GM04503 (cell line): ENCODE measurements at regions not wholly inside any gene's neighbourhood (a gene's known extent, or its start where the extent isn't known, plus 50 kb on each side); places are given as distances from the start of the nearest gene placed in this dataset.
"Not testable (repeated sequence)": the region's sequence is repeated elsewhere in the genome, so short reads cannot be mapped to it uniquely, and the experiment has no call there.

ENCODE experiments used
- DNase-seq: peaks from one replicate; pipeline ENCODE4 v3.0.0-alpha.2; 2012; ENCODE audit warnings: low read depth

DNA sequence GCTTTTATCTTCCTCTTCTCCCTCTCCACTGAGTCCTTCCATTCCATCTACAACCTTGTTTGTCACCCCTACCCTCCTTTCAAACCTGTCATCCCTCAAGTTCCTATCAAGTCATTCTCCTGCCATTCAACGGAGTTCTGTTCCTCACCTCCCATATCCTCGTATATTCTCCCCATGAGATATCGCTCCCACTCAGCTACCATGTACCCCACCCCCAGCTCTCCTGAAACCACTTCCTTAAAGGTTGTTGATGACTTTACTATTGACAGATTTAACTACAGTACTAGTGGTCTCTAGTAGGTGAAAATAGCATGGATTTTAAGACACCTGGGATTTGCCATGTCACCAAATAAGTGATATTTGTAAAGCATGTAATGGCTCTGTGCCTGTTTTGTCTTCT is 107.4 kb upstream of the BARHL2 start:
- DNase-seq = no peak

DNA sequence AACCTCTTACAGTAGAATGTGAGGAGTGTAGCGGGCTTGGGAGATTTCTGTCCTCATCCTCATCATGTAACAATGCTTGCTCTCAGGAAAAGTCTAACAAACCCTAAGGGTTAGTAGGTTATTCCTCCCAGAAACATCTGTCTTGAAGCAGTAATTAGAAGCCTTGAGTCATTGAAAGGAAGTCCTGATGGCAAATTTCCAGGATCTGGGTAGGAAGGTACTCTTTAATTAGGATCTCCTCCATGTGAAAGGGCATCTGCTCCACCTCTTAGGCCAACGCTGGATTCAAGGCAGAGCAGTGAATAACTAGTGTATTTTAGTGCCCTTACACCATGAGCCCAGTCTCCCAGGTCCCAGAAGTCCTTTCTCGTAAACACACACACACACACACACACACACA is 106.6 kb upstream of the BARHL2 start:
- DNase-seq = no peak

DNA sequence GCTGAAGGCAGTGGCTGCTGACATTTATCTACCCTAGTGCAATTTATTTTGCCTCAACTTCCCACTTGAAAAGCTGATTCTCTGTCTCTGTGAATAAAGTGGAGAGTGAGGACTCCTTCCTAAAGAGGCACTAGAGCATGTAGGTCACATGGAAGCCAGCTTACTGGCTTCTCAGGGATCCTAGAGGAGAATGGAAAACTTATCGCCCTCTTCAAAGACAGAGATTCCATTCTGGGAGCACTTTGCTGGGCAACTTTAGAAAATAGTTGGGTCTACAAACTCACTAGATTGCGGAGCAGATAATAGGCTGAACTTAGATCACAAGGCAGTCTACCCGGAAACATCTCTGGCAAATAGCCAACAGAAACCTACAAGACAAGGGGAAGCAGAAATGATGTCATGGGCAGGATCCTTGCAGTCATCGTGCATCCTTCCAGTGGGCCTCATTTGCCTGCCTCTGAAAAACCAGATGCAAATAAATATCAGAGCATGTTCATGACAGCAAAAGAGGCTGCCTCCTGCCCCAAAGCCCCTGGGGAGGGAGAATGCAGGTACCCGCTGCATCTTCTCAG is 104.8 kb upstream of the BARHL2 start:
- DNase-seq = no peak

DNA sequence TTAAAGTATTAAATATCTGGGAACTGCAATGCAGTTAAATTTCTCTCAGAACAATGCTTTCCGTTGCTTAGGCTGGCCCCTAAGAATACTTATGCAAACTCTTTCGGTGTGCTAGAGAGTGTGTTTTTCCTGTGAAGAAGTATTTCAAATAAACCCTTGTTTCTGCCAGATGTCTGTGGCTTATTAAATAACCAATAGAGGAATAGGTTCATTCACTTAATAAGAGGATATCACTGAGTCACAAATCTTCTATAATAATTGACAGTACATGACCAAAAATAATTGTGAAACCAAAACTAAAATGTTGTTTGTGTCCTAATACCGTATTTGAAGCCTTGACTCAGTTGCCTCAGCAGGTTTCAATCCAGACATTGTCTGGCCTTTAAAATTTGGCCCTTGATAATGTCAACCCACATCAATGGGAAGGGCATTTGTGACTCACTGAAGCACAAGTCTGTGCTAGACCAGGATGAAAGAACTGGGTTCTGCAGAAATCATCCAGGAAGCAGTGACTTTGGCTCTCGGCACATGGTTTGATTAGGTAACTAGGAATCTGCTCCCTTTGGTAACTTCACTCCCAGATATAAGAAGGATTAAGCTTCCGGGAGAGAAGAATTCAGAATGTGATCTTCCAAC is 104.2 kb upstream of the BARHL2 start:
- no peak for DNase-seq

DNA sequence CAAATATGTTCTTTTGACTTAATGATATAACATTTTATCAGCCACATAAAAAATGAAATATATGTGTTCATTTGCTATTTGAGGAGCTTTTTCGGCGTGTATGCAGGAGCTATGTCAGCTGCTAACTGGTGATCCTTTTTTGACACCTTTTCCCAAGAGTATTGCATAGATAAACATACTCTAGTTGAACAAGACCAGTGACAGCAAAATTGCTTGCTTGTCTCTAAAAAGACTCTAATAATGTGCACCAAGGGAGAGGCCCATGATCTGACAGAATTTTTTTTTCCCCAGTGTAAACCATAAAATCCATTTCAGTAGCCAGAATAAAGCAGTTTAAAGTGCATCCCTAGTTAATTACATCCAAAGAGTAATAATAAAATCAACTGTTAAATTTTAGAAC is 103.6 kb upstream of the BARHL2 start:
- no peak for DNase-seq

DNA sequence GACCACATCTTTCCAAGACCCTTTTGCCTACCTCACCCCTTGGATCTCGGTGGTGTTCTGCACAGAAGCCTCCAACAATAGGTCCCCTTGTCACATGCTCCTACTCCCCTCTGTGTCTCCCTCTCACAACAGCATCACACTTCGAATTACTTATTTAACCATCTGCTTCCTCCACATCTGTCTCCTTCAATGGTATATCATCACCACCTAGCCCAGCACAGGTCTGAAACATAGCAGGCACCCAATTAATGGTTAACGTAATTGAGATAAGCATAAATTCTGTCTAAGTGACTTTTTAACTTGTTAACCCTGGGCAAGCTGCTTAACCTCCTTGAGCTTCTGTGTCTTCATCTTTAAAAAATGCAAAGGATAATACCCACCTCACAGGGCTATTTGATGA is 100.3 kb upstream of the BARHL2 start:
- DNase-seq = no peak

DNA sequence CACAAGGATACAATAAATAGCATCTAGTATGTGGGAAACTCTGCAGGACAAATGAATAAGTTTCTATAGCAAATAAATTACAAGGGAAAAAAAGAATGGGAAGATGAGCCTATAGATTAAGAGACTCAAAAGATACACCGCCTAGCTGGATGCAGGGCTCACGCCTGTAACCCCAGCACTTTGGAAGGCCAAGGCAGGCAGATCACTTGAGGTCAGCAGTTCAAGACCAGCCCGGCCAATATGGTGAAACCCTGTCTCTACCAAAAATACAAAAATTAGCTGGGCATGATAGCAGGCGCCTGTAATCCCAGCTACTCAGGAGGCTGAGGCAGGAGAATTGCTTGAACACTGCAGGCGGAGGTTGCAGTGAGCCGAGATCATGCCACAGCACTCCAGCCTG is 95.1 kb upstream of the BARHL2 start:
- not testable (repeated sequence) for DNase-seq

DNA sequence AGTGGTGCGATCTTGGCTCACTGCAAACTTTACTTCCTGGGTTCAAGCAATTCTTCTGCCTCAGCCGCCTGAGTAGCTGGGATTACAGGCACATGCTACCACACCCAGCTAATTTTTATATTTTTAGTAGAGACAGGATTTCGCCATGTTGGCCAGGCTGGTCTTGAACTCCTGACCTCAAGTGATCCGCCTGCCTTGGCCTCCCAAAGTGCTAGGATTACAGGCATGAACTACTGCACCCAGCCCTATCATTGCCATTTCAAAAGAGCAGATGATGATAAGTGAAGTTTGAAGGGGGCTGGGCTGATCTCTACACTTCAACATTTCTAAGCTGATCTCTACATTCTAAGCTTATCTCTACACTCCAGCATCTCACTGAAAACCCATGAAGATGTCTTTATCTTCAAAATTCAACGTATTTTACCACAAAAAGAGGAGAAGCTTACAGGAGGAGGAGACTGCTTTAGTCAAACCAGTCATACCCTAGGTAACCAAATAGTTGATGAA is 94.4 kb upstream of the BARHL2 start:
- not testable (repeated sequence) for DNase-seq

DNA sequence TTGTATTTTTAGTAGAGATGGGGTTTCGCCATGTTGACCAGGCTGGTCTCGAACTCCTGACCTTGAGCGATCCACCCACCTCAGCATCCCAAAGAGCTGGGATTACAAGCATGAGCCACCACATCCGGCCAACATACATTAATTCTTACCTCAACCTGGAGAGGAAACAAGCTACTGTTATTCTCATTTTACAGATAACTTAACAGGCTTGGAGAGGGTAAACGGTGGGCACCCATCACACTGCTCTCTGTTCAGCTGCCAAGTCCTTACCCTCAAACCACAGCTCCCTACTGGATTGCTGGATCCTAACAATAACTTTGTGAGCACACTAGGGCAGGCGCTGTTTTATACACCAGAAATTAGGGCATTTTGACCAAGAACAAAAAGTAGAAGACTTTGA is 93.6 kb upstream of the BARHL2 start:
- no peak for DNase-seq

DNA sequence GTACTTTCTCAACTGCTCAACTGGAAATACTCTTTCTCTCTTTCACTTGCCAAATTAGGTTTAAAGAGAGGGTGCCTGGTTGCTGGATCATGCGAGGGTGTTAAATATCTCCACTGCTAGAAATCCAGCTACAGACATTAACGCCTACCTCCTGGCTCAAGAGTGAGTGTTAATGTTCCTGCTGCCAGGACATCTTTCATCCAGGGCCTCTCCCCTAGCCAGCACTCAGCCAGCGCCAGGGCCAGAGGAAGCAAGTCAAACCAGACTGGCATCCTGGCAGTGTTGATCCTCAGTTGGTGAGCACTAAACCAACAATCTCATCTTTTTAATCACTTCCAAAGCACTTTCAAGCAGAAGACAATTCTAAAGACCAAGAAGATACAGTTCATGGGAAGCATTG is 92.9 kb upstream of the BARHL2 start:
- DNase-seq = no peak

DNA sequence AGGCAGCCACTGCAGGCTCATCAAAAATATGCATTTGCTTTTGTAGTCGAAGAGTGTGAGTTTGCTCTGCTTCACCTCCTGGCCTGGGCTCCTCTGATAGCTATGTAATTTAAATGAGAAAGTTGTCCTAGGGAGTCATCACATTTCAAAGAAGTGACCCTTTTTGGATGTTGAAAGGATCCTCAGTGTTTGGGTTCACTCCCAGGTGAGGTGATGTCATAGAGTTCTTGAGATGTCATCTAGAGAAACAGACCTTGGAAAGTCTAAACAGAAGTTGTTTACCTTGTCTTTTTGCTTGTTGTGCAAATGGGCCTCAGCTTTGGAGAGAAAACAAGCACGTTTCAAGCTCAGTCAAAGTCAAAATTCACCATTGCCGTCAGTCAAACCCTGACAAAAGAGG is 92.0 kb upstream of the BARHL2 start:
- DNase-seq = no peak

DNA sequence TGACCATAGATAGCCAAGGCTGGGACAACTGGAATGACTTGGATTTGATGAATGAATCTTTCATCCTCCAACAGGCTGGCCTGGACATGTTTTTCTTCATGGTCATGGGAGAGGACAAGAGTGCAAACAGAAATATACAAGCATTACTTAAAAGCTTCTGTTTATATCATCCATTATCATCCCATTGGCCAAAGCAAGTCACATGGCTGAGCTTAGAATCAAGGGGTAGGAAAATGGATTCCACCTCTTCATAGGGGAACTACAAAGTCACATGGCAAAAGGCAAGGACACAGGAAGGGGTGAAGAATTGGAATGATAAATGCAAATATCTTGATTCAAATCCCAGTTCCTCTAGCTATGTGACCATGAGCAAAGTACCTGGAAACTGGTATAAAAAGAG is 90.2 kb upstream of the BARHL2 start:
- DNase-seq = no peak

DNA sequence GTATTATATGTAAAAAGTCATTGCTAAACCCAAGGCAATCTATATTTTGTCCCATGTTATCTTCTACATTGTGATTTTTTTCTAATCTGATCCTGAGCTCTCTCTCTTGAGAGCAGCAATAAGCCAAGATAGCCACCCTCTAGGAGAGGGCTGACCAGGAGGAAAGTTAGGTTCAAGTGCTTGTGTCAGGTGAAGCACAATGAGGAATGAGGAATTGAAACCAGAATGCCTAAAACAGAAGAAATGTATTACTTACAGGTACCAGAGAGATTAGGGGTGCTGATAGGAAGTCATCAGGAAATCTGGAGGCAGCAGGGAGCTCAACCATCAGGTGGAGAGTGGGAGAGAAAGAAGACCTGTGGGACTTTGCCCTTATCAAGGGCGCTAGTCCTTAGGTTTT is 85.5 kb upstream of the BARHL2 start:
- DNase-seq = no peak

DNA sequence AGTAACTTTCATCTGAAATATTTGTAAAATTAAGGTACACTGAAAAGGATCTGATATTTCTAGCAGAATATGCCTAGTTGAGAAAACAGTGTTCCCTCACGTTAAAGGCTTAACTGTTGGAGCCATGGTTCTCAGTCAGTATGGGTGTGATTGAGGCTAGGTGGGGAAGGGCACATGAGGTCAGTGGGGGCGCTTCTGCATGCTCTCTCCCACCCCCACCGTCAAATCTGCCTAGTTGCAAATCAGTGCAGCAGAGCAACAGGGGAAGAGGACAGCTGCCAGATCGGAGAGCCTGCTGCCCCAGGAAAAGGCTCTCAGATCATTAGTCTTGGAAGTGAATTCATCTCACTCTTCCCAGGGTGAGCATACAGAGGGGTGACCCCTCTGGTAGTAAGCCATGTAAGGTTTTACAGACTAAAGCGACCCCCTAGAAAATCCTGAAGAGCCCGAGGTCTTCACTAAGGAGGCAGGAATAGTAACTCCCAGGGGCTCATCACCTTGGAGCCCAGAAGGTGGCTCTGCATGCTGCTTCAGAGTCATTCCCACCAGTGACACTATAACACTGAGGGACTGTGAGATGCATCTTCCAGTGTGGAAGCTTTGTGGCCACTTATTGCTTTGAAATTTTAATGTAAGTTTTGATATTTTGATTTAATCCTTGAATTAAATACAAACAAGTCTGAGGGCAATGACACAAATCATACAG is 83.1 kb upstream of the BARHL2 start:
- no peak for DNase-seq

DNA sequence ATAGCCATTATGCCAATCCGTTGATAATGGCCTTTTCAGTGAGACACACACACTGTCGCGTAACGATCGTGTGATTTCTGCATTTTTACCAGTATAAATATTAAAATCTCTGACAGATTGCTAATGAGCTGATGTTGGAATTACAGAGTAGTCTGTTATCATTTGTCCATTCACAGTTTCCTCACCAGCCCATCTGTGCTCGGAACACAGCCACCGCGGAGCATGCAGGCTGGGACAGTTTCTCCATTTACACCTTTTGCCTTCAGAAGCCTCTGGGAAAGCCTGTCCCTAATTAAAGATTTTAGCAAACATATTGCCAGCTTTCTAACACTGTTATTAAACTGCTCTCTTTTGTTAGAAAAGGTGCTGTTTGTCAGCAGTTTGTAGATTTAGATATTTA is 82.2 kb upstream of the BARHL2 start:
- no peak for DNase-seq

DNA sequence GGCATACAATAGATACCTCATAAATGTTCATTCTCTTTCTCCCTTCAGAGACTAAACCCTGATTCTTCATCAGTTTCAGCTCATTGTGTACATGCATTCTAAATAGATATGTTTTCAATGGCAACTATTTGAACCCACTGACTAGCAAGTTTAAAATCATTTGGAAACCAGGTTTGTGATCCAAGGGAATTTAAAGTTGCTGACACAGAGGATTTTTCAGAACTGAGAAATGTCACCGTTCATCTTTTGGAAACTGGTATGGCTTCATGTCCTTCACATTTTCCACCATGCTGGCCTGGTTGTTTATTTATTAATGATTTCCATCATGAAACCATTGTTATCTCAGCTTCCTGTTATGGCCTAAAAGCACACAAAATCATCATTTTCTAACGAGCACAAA is 81.8 kb upstream of the BARHL2 start:
- DNase-seq = no peak

DNA sequence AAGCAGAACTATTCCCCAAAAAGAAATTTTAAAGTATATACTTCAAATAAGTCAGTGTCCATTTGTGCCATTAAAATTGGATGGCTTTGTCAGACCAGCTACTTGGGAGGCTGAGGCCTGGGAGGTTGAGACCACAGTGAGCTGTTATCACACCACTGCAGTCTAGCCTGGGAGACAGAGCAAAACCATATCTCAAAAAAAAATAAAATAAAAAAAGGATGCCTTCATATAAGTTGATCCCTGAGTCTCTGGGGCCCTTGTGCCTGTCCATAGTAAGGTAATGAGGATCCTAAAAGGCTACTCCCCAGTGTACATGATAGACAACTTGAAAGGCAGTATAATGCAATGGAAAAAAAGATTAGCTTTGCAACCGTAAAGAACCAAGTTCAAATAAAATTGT is 81.2 kb upstream of the BARHL2 start:
- DNase-seq = no peak

DNA sequence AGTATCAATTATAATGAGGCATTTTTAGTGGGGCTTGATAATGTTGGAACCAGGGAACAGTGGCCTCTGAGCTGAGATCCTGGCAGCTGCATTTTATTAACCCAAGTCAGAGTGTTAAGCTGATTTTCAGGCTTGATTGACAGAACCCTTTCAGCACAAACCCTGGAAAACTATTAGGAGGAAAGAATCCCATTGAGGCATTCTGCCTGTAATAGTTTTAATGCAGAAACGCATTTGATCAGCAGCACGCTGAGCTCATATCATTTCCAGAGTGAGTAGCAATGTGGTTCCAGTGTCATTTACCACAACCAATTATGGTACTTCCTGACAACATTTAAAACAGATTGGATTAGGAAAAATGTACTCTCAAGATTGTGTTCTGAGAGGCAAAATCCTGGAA is 78.3 kb upstream of the BARHL2 start:
- DNase-seq = no peak

DNA sequence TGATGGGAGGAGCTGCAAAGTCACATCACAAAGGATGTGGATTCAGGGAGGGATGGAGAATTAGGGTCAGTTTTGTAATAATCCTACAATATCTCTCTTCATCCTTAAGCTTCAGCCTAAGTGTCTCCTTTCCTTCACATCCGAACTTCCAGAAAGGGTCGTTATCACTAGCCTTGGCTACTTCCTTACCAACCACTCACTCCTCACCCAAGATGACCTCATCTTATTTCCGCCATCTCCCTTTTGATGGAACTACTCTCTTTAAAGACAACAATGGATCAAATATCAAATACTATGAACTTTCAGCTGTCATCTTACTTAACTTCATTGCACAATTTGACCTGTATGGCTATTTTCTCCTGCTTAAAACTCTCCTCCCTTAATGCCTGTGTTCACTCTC is 69.6 kb upstream of the BARHL2 start:
- DNase-seq = no peak

DNA sequence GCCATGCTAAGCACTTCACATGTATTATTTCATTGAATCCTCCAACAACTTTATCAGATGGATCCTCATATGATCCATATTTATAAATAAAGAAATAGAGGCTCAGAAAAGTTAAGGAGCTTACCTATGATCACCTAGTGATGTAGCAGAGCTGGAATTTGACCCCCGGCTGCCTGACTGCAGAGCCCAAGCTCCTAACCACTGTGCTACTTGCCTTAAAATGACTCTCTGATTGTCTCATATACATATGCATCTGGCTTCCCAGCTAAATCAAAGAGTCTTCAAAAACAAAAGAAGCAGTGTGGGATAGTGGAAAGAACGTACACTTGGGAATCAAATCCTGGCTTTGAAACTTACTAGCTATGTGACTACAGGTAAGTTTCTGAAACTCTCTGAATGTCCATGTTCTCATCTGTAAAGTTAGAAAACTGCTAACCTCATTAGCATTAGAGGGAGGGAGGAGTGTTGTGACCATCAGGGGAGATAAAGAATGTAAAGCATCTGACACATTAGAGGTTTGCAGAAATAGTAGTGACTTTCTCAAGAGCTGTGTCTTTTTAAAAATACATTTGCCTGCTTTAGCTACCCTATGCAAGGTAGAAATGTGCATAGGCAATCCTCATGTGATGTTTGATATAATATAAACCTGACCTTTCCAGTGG is 67.2 kb upstream of the BARHL2 start:
- no peak for DNase-seq

DNA sequence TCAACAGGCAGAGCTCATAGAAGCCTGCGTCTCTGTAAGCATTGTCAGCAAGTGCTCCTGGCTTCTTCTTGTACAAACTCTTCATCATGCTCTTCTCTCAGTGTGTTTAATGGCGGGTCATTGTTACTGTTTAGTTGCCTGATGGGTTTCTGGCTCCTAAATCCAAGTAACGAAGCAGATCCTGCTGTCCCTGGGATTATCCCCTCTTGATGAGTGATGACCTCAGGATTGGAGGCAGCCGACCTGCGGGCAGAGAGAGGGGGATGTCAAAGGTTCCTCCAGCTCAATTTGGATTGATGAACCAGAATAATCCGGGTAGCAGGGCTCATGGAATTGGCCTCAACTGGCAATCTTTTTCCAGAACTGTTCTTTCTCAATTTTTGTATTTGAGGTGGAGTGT is 66.1 kb upstream of the BARHL2 start:
- no peak for DNase-seq

DNA sequence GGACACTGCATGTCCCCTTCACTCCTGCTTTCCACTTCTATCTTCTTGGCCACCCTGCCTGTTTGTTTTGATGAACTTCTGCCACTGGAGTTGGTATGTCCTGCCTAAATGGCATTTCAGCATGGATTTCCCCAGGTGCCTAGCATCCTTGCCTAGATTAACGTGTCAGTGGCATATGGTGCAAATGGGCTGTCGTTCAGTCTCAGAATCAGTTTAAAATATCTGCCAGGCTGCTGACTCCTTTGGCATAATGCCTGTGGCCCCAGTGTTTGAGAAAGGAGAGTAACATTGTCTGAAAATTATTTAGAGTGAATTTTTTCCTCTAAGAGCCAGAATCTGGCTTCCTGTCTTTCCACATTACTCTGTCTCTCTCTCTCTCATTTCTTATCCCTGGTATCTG is 64.9 kb upstream of the BARHL2 start:
- DNase-seq = no peak

DNA sequence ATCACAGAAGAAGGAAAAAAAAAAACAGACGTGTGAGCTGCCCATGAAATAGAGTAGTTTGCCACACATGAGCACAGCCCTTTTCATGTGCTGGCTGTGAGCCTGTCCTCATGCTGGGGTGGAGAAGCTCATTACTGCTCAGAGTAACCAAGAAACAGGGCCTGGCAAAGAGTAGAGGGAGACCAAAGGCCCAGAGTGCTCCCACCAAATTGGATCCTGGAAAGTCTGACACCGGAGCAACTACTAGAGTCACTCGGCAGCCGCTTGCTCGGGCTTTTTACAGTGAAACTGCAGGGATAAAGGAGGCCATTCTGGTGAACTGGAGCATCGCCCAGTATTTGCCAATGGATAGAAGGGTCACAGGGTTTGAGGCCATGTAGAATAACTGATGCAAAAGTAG is 64.4 kb upstream of the BARHL2 start:
- no peak for DNase-seq
